ENCODE measurements at regions not wholly inside any gene's neighbourhood (a gene's known extent, or its start where the extent isn't known, plus 50 kb on each side); places are given as distances from the start of the nearest gene placed in this dataset.
A peak's percentile ranks its signal among the peaks of the same experiment; 100 is the strongest.
"Not testable (repeated sequence)": the region's sequence is repeated elsewhere in the genome, so short reads cannot be mapped to it uniquely, and the experiment has no call there.

DNA sequence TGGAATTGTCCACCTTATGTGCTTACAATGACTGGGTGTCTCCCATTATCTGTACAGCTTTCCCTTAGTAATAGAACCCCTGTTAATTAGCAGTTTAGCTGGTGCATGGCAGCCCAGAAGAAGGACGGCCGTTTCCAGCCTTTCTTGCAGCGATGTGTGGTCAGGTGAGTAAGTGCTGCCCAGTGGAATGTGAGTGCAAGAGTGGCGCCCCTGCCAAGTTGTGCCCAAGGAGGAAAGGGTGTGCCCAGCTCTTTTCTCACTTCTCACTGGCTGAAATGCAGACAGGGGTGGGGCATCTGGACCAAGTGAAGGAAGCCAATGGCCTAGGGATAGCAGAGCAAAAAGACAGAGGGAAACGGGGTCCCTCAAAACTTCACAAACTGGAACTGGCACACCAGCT lies 296.8 kb downstream of the PREX1 start:
- DNase-seq = no peak

DNA sequence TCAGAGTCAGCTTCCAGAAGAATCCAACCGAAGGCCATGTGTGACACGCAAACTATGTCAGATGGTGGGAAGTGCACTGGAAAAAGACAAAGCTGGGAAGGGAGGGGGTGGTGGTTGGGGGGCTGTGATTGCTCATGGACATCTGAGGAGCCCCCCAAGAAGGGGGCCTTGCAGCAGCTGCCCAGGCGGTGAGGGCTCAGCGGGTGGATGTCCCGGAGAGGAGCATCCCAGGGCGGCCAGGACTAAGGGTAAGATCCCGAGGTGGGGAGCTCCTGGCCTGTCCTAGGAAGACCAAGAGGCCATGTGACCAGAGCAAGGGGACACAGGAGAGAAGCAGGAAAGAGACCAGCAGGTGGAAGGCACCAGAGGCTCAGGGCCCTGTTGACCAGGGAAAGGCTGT lies 299.5 kb downstream of the PREX1 start:
- DNase-seq = no peak

DNA sequence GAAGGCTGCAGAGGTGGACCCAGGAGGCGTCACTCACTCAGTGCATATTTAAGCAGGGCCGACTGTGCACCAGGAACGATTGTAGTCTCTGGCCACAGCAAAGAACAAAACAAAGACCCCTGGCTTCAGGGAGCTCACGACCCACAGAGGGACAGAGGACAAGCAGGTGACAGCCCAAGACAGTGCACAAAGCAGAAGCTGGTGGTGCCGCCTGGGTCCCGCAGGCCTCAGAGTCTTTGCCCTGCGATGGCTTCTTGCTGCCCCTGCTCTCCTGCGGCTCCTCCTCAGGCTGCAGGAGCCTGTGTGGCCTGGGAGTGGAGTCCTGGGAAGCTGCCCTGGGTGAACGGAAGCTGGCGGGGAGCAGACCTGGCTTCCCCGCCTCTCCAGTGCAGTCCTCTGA lies 300.0 kb downstream of the PREX1 start:
- no peak for DNase-seq

DNA sequence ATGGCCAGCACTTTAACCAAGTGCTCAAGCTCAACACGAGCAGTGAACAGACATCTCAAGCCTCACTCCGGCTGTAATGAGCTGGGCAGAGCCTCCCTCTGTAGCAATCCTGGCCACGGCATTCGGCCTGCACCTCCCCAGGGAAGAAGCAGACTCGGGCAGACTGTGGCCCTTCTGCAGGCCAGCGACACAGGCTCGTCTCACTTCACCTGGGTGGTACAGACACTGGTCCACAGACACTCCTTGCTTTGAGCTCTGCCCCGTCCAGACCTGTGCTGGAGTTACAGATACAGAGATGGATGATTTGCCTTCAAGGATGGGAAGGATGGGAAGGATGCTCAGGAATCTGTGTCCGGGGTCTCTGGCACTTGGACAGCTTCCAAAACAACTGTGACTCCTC lies 300.9 kb downstream of the PREX1 start:
- DNase-seq = no peak

DNA sequence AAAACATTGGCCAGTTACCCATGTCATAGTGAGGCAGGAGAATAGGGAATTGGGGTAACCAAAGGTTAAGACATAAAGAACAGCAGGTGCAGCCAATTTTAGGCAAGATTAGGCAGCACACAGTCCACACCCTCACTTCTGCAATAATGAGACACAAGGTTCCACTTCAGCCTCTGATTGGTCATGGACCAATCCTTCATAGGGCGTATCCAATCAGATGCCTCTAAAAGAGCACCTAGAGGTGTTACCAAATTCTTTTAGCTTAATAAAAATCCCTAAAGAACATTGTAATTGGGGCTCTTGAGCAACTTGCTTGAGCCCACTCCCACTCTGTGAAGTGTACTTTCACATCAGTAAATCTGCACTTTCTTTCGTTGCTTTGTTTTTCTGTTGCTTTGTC lies 302.4 kb downstream of the PREX1 start:
- DNase-seq = no peak

DNA sequence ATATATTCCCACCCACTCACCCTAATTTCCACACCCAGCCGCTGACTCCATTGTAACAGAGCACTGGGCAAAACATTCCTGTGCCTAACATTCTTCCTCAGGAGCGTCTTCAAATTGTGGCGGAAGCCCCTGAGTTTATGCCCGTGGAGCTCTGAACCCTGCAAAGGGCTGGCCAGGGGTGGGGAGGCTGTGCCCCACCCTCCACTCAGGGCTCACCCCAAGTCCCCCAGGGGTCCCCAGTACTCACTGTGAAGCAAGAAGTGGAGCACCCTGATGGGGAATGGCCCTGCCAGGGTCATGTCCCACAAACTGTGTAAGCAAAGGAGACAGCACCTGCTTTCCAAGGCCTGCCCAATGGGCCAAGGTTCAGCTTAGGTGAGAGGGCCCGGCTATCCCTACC lies 303.2 kb downstream of the PREX1 start:
- DNase-seq = no peak

DNA sequence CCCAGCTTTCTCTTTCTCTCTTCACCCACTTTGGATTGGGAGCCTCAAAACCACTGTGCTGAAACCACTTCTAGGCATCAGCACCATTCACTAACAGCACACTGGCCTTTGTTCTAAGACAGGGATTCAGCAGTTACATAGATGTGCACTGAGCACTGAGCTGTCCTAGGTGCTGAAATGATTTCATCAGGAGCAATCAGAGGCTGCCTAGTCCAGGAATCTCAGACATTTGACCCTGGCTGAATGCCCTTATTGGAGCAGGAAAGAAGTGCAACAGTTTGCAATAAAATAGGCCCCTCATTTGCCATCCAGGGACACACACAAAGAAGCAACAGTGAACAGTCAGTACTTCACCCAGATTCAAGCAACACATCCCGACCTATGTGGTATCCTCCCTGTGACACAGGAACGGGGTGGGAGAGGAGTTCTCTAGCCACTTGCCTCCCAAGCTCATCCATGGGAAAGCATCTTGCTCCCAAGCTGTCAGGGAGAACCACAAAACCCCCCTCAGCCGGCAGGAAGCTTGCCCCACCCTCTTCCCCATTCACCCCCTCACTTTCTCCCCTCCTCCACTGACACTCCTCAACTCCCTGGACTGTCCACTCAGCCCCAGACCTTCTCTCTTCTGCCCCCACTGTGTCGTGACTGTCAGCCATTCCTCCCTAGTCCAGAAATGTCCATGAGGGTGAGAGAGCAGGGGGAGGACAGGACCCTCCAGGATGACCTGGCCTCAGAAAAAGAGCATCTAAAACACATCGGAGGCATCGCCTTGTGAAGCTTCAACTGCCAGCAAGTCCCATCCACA lies 304.4 kb downstream of the PREX1 start:
- DNase-seq = peak; percentile 92

DNA sequence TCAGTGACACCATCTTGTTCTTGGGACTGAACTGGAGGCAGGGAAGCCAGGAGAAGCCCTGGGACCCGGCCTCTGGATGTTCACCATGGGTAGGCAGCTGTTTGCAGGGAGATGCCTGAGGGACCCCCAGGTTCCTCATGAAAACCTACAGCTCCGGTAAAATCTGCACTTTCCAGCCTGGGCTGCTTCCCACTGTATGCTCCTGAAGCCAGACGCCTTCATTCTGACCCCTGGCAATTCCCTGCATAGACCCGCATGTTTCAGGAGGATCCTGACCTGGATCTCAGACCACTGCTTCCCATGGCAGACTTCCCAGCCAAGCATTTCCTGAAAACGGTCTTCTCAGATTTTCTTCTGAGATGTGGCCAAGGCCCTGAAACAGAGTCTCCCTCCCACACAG lies 306.7 kb downstream of the PREX1 start:
- no peak for DNase-seq

DNA sequence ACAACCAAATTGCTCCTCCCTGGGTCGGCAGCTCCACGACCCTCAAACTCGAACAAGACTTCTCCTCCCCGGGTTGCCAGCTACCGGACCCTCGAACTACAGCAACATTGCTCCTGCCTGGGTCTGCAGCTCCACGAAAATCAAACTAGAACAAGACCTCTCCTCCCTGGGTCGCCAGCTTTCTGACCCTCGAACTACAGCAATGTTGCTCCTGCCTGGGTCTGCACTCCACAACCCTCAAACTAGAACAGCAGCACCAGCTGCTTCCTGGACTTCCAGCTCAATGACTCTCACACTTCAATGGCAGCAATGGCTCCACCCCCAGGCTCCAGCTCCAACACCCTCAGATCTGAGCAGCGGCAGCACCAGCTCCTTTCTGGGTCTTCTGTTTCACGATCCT lies 311.6 kb downstream of the PREX1 start:
- peak; percentile 39 for DNase-seq

DNA sequence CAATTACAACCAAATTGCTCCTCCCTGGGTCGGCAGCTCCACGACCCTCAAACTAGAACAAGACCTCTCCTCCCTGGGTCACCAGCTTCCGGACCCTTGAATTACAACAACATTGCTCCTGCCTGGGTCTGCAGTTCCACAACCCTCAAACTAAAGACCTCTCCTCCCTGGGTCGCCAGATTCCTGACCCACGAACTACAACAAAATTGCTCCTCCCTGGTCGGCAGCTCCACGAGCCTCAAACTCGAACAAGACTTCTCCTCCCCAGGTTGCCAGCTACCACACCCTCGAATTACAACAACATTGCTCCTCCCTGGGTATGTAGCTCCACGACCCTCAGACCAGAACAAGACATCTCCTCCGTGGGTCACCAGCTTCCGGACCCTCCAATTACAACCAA lies 313.2 kb downstream of the PREX1 start:
- DNase-seq = not testable (repeated sequence)

DNA sequence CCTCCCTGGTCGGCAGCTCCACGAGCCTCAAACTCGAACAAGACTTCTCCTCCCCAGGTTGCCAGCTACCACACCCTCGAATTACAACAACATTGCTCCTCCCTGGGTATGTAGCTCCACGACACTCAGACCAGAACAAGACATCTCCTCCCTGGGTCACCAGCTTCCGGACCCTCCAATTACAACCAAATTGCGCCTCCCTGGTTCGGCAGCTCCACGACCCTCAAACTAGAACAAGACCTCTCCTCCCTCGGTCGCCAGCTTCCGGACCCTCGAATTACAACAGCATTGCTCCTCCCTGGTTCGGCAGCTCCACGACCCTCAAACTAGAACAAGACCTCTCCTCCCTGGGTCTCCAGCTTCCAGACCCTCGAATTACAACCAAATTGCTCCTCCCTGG lies 315.3 kb downstream of the PREX1 start:
- DNase-seq = not testable (repeated sequence)

DNA sequence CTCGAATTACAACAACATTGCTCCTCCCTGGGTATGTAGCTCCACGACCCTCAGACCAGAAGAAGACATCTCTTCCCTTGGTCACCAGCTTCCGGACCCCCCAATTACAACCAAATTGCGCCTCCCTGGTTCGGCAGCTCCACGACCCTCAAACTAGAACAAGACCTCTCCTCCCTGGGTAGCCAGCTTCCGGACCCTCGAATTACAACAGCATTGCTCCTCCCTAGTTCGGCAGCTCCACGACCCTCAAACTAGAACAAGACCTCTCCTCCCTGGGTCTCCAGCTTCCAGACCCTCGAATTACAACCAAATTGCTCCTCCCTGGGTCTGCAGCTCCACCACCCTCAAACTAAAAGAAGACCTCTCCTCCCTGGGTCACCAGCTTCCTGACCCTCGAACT lies 322.7 kb downstream of the PREX1 start:
- DNase-seq = not testable (repeated sequence)

DNA sequence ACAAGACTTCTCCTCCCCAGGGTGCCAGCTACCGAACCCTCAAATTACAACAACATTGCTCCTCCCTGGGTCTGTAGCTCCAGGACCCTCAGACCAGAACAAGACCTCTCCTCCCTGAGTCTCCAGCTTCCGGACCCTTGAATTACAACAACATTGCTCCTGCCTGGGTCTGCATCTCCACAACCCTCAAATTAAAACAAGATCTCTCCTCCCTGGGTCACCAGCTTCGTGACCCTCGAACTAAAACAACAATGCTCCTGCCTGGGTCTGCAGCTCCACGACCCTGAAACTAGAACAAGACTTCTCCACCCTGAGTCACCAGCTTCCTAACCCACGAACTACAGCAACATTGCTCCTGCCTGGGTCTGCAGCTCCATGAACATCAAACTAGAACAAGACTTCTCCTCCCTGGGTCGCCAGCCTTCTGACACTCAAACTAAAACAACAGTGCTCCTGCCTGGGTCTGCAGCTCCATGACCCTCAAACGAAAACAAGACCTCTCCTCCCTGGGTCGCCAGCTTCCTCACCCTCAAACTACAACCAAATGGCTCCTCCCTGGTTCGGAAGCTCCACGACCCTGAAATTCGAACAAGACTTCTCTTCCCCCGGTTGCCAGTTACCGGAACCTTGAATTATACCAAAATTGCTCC lies 324.5 kb downstream of the PREX1 start:
- no peak for DNase-seq

DNA sequence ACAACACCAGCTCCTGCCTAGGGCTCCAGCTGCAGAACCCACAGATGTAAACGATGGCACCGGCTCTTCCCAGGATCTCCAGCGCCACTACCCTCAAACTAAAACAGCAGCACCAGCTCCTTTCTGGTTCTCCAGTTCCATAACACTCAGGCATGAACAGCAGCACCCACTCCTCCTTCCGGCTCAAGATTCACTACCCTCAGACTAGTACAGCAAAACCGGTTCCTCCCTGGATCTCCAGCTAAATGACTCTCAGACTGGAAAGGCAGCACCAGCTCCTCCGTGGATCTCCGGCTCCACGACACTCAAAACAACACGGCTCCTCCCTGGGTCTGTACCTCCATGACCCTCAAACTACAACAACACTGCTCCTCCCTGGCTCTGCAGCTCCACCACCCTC lies 325.0 kb downstream of the PREX1 start:
- DNase-seq = no peak

DNA sequence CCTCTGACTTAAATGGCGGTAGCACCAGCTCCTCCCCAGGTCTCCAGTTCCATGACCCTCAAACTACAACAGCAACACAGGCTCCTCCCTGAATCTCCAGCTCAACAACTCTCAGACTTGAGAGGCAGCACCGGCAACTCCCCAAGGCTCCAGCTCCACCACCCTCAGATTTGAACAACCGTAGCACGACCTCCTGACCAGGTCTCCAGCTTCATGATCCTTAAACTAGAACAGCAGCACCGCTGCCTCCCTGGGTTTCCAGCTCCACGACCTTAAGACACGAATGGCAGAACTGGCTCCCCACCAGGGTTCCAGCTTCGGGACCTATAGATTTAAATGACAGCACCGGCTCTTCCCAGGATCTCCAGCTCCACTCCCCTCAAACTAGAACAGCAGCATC lies 325.8 kb downstream of the PREX1 start:
- no peak for DNase-seq

DNA sequence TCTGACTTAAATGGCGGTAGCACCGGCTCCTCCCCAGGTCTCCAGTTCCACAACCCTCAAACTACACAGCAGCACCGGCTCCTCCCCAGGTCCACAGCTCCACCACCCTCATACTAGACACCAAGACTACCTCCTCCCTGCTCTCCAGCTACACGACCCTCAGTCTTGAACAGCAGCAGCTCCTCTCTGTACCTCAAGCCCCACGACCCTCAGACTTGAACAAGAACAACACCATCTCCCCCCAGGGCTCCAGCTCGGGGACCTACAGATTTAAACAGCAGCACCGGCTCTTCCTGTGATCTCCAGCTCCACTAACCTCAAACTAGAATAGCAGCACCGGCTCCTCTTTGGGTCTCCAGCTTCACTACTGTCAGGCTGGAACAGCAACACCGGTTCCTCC lies 326.9 kb downstream of the PREX1 start:
- not testable (repeated sequence) for DNase-seq

DNA sequence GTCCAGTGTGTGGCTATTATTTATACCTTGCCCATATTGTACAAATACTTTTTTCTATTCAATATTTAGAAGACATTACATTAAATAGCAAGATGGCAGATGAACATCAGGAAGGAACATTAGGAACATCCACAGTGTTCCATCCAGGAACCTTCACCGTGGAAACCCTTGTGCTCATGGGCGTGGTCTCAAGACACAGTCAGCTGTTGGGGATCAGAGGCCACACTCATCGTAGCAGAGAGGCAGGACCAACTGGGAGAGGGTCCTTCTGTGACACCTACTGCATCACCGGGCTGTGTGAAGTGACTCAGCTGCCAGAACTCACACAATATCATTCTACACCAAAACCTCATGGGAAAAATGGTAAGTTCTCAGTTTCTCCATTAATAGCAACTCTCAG lies 328.9 kb downstream of the PREX1 start:
- DNase-seq = not testable (repeated sequence)

DNA sequence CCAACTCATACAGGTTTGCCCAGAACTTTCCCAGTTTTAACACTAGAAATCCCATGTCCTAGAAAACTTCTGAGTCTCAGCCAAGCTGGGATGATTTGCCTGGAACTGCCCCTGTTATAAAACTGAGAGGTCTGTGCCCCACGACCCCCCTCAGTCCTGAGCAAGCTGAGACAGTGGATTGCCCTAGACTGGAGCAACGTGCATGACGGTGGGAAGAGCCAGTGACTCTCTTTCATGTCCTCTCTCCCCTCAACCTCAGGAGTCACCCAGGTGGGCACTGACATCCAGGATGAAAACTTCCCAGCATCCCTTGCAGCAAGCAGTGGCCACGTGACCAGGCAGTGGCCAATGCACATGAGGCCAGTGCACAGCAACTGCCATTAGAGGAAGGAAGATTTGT lies 329.7 kb downstream of the PREX1 start:
- DNase-seq = not testable (repeated sequence)

DNA sequence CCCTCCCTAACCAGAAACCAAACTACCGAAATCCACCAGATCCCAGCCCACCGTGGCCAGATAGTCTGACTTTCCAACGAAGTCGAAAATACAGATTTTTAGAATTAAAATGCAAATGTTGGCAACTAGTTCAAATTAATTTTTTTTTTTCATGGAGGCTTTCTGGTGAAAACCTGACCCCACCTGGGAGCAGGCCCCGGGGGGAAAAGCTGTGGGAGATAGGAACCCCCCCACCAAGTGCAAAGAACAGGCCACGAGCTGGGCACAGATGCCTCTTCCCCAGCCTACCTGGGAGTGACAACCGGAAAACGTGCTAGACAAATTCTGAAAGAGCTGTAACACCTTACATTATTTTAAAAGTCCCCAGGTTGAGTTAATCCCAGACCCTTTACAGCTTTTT lies 333.8 kb downstream of the PREX1 start:
- DNase-seq = no peak

DNA sequence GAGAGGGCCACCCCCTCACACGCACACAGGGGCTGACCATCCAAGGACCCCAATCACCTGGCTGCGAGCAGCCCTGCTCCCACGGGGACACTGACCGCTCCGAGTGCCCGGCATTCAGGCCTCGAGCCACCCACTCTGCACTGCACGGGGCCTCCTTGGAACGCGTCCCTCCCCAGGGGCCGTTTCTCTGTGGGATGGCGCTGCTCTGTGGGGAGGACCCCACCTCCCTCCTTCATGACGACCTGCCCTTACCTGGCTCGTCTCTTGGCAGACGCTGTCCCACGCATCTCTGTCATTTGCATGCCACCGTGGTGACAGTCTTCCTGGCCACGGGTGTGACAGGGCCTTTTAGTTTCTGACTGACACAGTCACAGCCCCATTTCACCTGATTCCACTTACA lies 334.5 kb downstream of the PREX1 start:
- not testable (repeated sequence) for DNase-seq

DNA sequence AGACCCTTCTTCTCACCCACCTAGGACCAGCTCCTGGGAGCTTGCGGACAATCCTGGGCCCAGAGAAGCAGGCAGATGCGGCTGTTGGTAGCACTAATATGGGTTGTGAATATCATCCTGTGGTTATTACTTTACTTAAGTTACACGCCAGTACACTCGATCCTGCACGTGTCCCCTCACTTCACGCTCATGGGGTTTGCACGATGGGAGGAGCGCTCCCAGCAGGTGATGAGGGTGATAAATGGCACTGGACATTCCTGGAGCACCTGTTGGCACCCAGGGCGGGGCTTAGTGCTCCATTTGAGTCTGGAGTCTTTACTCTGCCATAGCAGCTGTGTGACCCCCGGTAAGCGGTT lies 335.1 kb downstream of the PREX1 start:
- no peak for DNase-seq

DNA sequence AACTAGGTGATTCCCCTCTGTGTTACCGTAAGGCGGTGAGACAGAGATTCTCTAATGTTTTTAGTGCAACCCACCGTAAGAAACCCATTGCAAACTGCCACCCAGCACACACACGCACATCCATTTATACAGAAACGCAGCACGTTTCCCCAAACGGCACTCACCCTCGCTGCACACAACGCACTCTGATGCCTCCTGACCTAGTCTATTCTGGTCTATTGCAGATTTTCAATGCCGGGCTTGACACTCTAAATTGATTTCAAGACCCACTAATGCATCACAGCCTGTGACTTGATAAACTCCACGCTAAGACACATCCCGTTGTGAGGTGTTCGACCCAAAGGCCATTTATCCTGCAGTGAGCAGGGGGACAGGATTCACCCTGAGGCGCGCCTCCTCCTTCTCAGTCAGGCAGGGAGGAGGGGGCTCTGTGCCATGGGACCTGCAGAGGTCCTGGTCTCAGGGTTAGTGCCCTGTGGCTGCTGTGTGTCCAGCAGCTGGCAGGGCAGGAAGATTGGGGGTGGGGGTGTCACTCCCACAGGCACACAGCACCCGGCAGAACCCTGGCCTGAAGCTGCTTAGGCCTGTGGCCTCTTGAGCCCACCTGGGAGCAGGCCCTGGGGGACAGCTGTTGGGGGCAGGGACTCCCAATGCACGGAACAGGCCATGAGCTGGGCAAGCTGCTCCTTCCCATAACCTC lies 335.6 kb downstream of the PREX1 start:
- DNase-seq = no peak
